ENCODE measurements at regions not wholly inside any gene's neighbourhood (a gene's known extent, or its start where the extent isn't known, plus 50 kb on each side); places are given as distances from the start of the nearest gene placed in this dataset.

DNA sequence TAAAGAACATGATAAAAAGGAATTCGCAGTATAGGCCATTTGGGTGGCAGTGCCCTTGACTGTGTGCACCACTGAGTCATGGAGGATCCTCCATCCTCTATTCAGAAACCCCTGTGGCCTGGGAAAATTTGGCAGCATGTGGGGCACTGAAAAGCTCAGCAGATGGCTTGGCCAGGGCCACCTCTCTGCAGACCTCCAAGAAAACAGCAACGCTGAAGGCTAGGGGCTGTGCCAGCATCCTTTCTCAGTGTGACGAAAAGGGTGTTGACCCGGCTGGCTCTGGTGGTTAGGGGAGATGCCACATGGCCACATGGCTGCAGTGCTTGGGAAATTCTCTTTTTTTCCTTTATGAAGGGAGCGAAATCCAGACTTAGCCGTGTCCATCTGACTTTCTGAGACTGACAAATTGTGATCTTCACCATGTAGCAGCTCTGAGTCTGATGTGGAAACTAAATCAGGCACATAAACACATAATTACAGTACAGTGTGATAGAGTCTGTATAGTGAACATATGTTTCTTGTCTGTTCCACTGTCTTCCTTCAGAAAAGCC is 178.0 kb downstream of the KCTD12 start:
- no peak for DNase-seq (ENCODE audit: low read depth)
- TF ChIP-seq, protein P1, sequence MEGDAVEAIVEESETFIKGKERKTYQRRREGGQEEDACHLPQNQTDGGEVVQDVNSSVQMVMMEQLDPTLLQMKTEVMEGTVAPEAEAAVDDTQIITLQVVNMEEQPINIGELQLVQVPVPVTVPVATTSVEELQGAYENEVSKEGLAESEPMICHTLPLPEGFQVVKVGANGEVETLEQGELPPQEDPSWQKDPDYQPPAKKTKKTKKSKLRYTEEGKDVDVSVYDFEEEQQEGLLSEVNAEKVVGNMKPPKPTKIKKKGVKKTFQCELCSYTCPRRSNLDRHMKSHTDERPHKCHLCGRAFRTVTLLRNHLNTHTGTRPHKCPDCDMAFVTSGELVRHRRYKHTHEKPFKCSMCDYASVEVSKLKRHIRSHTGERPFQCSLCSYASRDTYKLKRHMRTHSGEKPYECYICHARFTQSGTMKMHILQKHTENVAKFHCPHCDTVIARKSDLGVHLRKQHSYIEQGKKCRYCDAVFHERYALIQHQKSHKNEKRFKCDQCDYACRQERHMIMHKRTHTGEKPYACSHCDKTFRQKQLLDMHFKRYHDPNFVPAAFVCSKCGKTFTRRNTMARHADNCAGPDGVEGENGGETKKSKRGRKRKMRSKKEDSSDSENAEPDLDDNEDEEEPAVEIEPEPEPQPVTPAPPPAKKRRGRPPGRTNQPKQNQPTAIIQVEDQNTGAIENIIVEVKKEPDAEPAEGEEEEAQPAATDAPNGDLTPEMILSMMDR (IDR thresholded peaks at IDR 0.05; ENCODE audit: low read depth, low read length): no peak
- TF ChIP-seq, protein P2, sequence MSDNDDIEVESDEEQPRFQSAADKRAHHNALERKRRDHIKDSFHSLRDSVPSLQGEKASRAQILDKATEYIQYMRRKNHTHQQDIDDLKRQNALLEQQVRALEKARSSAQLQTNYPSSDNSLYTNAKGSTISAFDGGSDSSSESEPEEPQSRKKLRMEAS (IDR thresholded peaks at IDR 0.05; ENCODE audit: low read depth, low read length): no peak
- TF ChIP-seq POLR2A (IDR thresholded peaks at IDR 0.05; ENCODE audit: extremely low read depth, insufficient read length): no peak
- no peak overlapping the region for H3K4me3 ChIP-seq (ENCODE audit: low read depth, low read length)

DNA sequence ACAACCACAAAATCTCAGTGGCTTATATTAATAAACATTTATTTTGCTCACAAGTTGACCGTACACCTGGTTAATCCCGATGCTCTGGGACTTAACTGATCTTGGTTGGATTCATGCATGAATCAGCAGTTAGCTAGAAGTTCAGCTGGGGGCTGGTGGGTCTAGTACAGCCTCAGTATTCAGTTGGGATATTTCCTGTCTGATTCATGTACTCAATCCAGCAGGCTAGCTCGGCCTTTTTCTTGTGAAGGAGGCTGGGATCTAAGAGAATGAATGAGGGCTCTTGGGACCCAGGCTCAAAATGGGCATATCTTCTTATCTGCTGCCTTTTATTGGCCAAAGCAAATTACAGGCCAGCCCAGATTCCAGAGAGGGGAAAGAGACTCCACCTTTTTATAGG is 178.8 kb downstream of the KCTD12 start:
- no peak overlapping the region for H3K4me3 ChIP-seq (ENCODE audit: low read depth, low read length)
- TF ChIP-seq MYC (IDR thresholded peaks at IDR 0.05; ENCODE audit: low read depth, low read length): no peak
- TF ChIP-seq, protein P2 (IDR thresholded peaks at IDR 0.05; ENCODE audit: low read depth, low read length): no peak
- no peak for DNase-seq (ENCODE audit: low read depth)

DNA sequence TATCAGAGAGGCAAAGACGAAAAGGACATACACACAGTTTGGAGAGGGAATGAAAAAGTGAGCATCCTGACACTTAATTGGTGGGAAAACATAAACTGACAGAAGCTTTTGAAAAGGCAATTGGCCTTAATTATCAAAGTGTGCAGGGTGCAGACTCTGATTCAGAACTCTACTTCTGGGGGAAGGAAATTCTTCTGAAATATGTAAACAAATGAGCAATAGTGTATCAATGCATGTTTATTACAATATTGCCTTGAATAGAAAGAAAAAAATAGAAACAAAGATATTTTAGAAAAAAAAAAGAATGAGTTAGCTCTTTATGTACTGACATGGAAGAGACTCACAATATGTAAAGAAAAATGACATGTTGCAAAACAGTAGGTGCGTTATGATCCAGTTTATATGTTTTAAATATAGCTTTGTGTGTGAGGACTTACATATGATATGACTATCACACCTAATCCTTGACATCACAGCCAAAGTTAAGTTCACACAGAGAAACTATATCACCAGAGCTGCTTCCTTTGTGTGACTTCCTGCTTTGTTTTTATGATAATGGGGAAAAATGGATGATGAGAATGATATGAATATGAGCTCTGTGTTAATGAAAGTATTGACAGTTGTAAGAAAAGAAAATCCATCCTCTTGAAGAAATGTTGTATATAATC is 182.4 kb downstream of the KCTD12 start:
- no peak overlapping the region for H3K4me3 ChIP-seq (ENCODE audit: low read depth, low read length)
- TF ChIP-seq, protein P2 (IDR thresholded peaks at IDR 0.05; ENCODE audit: low read depth, low read length): no peak
- no peak for TF ChIP-seq POLR2A (IDR thresholded peaks at IDR 0.05; ENCODE audit: extremely low read depth, insufficient read length)
- no peak for TF ChIP-seq MYC (IDR thresholded peaks at IDR 0.05; ENCODE audit: low read depth, low read length)
- TF ChIP-seq, protein P1 (IDR thresholded peaks at IDR 0.05; ENCODE audit: low read depth, low read length): no peak
- no peak for DNase-seq (ENCODE audit: low read depth)

DNA sequence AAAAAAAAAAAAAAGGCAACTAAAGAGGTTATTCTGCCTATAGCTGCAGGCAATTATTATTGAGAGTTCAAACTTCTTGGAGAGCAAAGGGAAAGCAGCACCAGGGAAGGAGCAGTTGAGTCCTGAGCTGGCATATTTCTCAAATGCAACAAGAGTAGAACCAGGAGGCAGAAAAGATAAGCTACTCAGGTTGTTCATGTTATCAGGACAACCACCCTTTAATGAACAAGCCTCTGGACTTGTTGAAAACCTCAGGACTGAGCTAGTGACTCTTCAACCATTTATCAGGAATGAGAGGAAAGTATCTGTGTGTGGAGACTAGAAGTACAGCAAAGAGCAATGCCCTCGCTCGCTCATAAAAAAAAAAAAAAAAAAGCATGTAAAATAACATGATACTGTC is 183.0 kb downstream of the KCTD12 start:
- no peak for DNase-seq (ENCODE audit: low read depth)
- no peak overlapping the region for H3K4me3 ChIP-seq (ENCODE audit: low read depth, low read length)
- TF ChIP-seq POLR2A (IDR thresholded peaks at IDR 0.05; ENCODE audit: extremely low read depth, insufficient read length) (no peak), MYC (IDR thresholded peaks at IDR 0.05; ENCODE audit: low read depth, low read length) (no peak)
- TF ChIP-seq, protein P1 (IDR thresholded peaks at IDR 0.05; ENCODE audit: low read depth, low read length): no peak
- TF ChIP-seq, protein P2 (IDR thresholded peaks at IDR 0.05; ENCODE audit: low read depth, low read length): no peak

DNA sequence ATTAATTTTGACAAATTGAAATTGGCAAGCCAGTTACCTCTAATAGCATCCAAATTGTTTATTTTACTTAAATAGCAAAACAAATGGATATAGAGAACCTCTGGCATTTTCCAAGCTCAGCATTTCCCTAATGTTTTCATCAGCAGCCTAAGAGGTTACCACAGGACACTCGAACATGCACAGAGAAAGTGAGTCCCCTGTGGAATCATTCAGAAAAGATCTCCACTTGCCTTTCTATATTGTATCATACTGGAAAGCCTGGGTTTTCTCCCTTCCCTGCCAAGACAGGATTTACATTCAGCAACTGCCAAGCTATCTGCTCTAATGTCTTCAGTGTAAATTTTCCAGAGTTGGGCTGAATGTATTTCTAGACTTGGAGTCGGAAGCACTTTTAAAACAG is 188.9 kb downstream of the KCTD12 start:
- H3K4me3 ChIP-seq (ENCODE audit: low read depth, low read length): no peak overlapping the region
- TF ChIP-seq POLR2A (IDR thresholded peaks at IDR 0.05; ENCODE audit: extremely low read depth, insufficient read length) (no peak), MYC (IDR thresholded peaks at IDR 0.05; ENCODE audit: low read depth, low read length) (no peak)
- TF ChIP-seq, protein P2 (IDR thresholded peaks at IDR 0.05; ENCODE audit: low read depth, low read length): no peak
- TF ChIP-seq, protein P1 (IDR thresholded peaks at IDR 0.05; ENCODE audit: low read depth, low read length): no peak
- no peak for DNase-seq (ENCODE audit: low read depth)

DNA sequence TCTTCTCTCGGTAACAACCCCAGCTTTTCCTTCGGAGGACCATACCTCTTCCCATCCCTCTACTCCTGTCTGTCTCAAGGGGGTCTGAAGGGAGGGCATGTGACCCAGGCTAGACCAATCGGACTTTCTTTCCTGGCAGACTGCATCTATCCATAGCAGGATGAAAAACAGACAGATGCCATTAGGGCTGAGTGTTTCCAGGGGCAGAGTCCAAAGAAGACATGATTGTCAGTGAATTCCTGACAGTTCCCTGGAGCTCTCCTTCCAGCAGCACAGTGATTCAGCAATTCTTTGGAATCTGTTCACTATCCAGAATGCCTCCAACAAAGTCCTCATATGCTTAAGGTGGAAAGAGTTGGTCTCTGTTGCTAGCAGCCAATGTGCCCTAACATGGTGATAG is 189.8 kb downstream of the KCTD12 start:
- DNase-seq (ENCODE audit: low read depth): no peak
- TF ChIP-seq POLR2A (IDR thresholded peaks at IDR 0.05; ENCODE audit: extremely low read depth, insufficient read length) (no peak), MYC (IDR thresholded peaks at IDR 0.05; ENCODE audit: low read depth, low read length) (no peak)
- TF ChIP-seq, protein P1 (IDR thresholded peaks at IDR 0.05; ENCODE audit: low read depth, low read length): no peak
- TF ChIP-seq, protein P2 (IDR thresholded peaks at IDR 0.05; ENCODE audit: low read depth, low read length): no peak
- H3K4me3 ChIP-seq (ENCODE audit: low read depth, low read length): no peak overlapping the region
